ENCODE measurements at regions not wholly inside any gene's neighbourhood (a gene's known extent, or its start where the extent isn't known, plus 50 kb on each side); places are given as distances from the start of the nearest gene placed in this dataset.
"Not testable (repeated sequence)": the region's sequence is repeated elsewhere in the genome, so short reads cannot be mapped to it uniquely, and the experiment has no call there.

- Histone ChIP-seq H3K4me2 (ENCODE audit: low read length) (no peak overlapping the region), H3K27me3 (ENCODE audit: insufficient read depth, low read depth, low read length) (no peaks in the 10 kb centered on the region), H3K9me2 (ENCODE audit: insufficient read depth, low read length) (no peaks in the 10 kb centered on the region), H3K9ac (ENCODE audit: low read length) (no peak overlapping the region), H3K4me3 (ENCODE audit: low read length) (no peak overlapping the region), H3K79me2 (replicated peaks; ENCODE audit: insufficient read depth, low read length) (no peaks in the 10 kb centered on the region), H4K20me1 (ENCODE audit: insufficient read depth) (no peaks in the 10 kb centered on the region), H3K9me3 (ENCODE audit: low read length) (no peaks in the 10 kb centered on the region), H2AFZ (ENCODE audit: low read depth, low read length) (no peak overlapping the region), H3F3A (ENCODE audit: insufficient read depth, low read length, poor library complexity, severe bottlenecking) (no peaks in the 10 kb centered on the region), H3K36me3 (ENCODE audit: insufficient read depth, low read length) (no peaks in the 10 kb centered on the region), H3K27ac (ENCODE audit: low read length) (no peak overlapping the region)
- no peak for TF ChIP-seq REST (IDR thresholded peaks at IDR 0.05; ENCODE audit: borderline replicate concordance)
Measured at GRCh38 chr3:102005551-102005950, 156.2 kb downstream of the NFKBIZ start.

GRCh38 chr3:102006812-102007485 lies 157.6 kb downstream of the NFKBIZ start:
- Histone ChIP-seq H4K20me1 (ENCODE audit: insufficient read depth) (no peaks in the 10 kb centered on the region), H3K27ac (ENCODE audit: low read length) (no peak overlapping the region), H3K9me2 (ENCODE audit: insufficient read depth, low read length) (no peaks in the 10 kb centered on the region), H3K36me3 (ENCODE audit: insufficient read depth, low read length) (no peaks in the 10 kb centered on the region), H3F3A (ENCODE audit: insufficient read depth, low read length, poor library complexity, severe bottlenecking) (no peaks in the 10 kb centered on the region), H3K4me2 (ENCODE audit: low read length) (no peak overlapping the region), H2AFZ (ENCODE audit: low read depth, low read length) (no peak overlapping the region), H3K9me3 (ENCODE audit: low read length) (no peaks in the 10 kb centered on the region), H3K4me3 (ENCODE audit: low read length) (no peak overlapping the region), H3K79me2 (replicated peaks; ENCODE audit: insufficient read depth, low read length) (no peaks in the 10 kb centered on the region), H3K27me3 (ENCODE audit: insufficient read depth, low read depth, low read length) (no peaks in the 10 kb centered on the region), H3K9ac (ENCODE audit: low read length) (no peak overlapping the region)
- TF ChIP-seq TAF1 (IDR thresholded peaks at IDR 0.05; ENCODE audit: low read depth) (no peak), EZH2 (IDR thresholded peaks at IDR 0.05; ENCODE audit: borderline replicate concordance, insufficient read depth, low read length, poor library complexity, severe bottlenecking) (no peak)

- H3K4me2 ChIP-seq (ENCODE audit: low read length); H3K9me2 ChIP-seq (ENCODE audit: insufficient read depth, low read length); H3K27ac ChIP-seq (ENCODE audit: low read length); H3K4me3 ChIP-seq (ENCODE audit: low read length); H3K9ac ChIP-seq (ENCODE audit: low read length); H3F3A ChIP-seq (ENCODE audit: insufficient read depth, low read length, poor library complexity, severe bottlenecking); H2AFZ ChIP-seq (ENCODE audit: low read depth, low read length); H3K79me2 ChIP-seq (replicated peaks; ENCODE audit: insufficient read depth, low read length); H3K36me3 ChIP-seq (ENCODE audit: insufficient read depth, low read length); H4K20me1 ChIP-seq (ENCODE audit: insufficient read depth); H3K9me3 ChIP-seq (ENCODE audit: low read length); H3K27me3 ChIP-seq (ENCODE audit: insufficient read depth, low read depth, low read length): not testable (repeated sequence)
Measured at GRCh38 chr3:102008436-102008835, 159.1 kb downstream of the NFKBIZ start.

- Histone ChIP-seq H3K79me2 (replicated peaks; ENCODE audit: insufficient read depth, low read length) (no peaks in the 10 kb centered on the region), H3F3A (ENCODE audit: insufficient read depth, low read length, poor library complexity, severe bottlenecking) (no peaks in the 10 kb centered on the region), H3K9me2 (ENCODE audit: insufficient read depth, low read length) (no peaks in the 10 kb centered on the region), H3K36me3 (ENCODE audit: insufficient read depth, low read length) (no peaks in the 10 kb centered on the region), H3K4me2 (ENCODE audit: low read length) (no peak overlapping the region), H3K27me3 (ENCODE audit: insufficient read depth, low read depth, low read length) (no peaks in the 10 kb centered on the region), H3K9ac (ENCODE audit: low read length) (no peak overlapping the region), H4K20me1 (ENCODE audit: insufficient read depth) (no peaks in the 10 kb centered on the region), H3K9me3 (ENCODE audit: low read length) (no peaks in the 10 kb centered on the region), H3K27ac (ENCODE audit: low read length) (no peak overlapping the region), H2AFZ (ENCODE audit: low read depth, low read length) (no peak overlapping the region), H3K4me3 (ENCODE audit: low read length) (no peak overlapping the region)
- TF ChIP-seq MXI1 (conservative IDR thresholded peaks at IDR 0.05; ENCODE audit: poor library complexity, severe bottlenecking), result no peak
Measured at GRCh38 chr3:102016417-102016816, 167.1 kb downstream of the NFKBIZ start.
